GM23248 (cell line): ENCODE measurements at regions not wholly inside any gene's neighbourhood (a gene's known extent, or its start where the extent isn't known, plus 50 kb on each side); places are given as distances from the start of the nearest gene placed in this dataset.

Experiments
- EZH2 ChIP-seq: fragments of 200-600 bp; sonication (generic); IDR thresholded peaks from 2 replicates; pipeline ENCODE4 v1.6.1; 2018; ENCODE audit warnings: antibody characterized with exemption, mild to moderate bottlenecking; ENCODE audit not compliant: insufficient read depth, poor library complexity, severe bottlenecking
- EZH2phosphoT487 ChIP-seq: fragments of 200-600 bp; sonication (generic); IDR thresholded peaks from 2 replicates; pipeline ENCODE4 v1.6.1; 2018; ENCODE audit warnings: antibody characterized with exemption, moderate library complexity, mild to moderate bottlenecking, low read depth; ENCODE audit not compliant: insufficient read depth

DNA sequence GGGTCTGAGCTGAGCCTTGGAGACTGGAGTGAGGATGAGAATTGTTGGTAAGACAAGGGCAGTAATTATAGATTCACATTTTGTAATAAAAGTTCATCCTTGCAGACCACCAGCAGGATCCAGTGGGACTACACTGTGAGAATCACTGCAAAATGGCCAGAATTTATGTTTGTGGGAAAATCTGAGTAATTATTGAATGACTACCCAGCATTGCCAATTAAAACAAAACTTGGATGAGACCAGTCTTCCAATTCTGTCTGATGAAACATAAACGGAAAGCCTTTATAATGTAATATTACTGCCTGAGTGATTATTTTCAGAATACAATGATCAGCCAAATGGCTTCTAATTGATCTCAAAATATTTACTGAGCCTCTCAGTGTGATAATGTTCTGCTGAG is 323.3 kb upstream of the C2CD4B start:
- TF ChIP-seq EZH2phosphoT487 = no peak
- TF ChIP-seq EZH2 = no peak
